Caco-2 (cell line): ENCODE measurements at regions not wholly inside any gene's neighbourhood (a gene's known extent, or its start where the extent isn't known, plus 50 kb on each side); places are given as distances from the start of the nearest gene placed in this dataset.

ENCODE experiments used
- BruUV-seq: library from RNA; stranded (reverse); fragments of 400-500 nt; replicated peaks from 2 replicates; lab custom pipeline; 2021; lab: Mats Ljungman, UMichigan
- CTCF ChIA-PET: fragments of 300-600 bp; sonication (Branson Sonifier 250); formaldehyde crosslinking; loops from one replicate; lab custom pipeline; 2022; ENCODE audit warnings: antibody characterized with exemption; lab: Charles Lee
- POLR2A ChIA-PET: fragments of 300-600 bp; sonication (Branson Sonifier 250); formaldehyde crosslinking; loops from one replicate; lab custom pipeline; 2022; ENCODE audit warnings: antibody characterized with exemption; lab: Charles Lee
- DNase-seq, 2 experiments: peaks; one replicate each; pipeline versions ENCODE4 v3.0.0 to v3.0.0-alpha.2; 2020 to 2022
- H3K27me3 ChIP-seq: replicated peaks from 2 replicates; pipeline ENCODE4 v1.6.0; 2011; ENCODE audit warnings: low read length; ENCODE audit not compliant: control insufficient read depth, insufficient read depth
- H3K36me3 ChIP-seq: 2 replicates; pipeline ENCODE4 v1.5.1; 2011; ENCODE audit warnings: low read length; ENCODE audit not compliant: control insufficient read depth, insufficient read depth
- H3K4me1 ChIP-seq: fragments of 250-450 bp; sonication (Bioruptor Pico); 2 replicates; pipeline ENCODE4 v1.5.1; 2020; ENCODE audit warnings: mild to moderate bottlenecking
- H3K4me3 ChIP-seq: 2 replicates; pipeline ENCODE4 v1.5.1; 2011; ENCODE audit warnings: low read depth, mild to moderate bottlenecking, control low read depth, low read length
- H3K9me3 ChIP-seq: fragments of 250-450 bp; sonication (Bioruptor Pico); 2 replicates; pipeline ENCODE4 v1.5.1; 2020; ENCODE audit warnings: mild to moderate bottlenecking, moderate library complexity
- H3K27ac Mint-ChIP-seq: one replicate; pipeline ENCODE4 v1.8.0; 2022; ENCODE audit warnings: mixed read lengths; ENCODE audit not compliant: unreplicated experiment
- H3K27me3 Mint-ChIP-seq: one replicate; pipeline ENCODE4 v1.8.0; 2022; ENCODE audit warnings: mixed read lengths; ENCODE audit not compliant: insufficient read depth, unreplicated experiment
- H3K36me3 Mint-ChIP-seq: one replicate; pipeline ENCODE4 v1.8.0; 2022; ENCODE audit warnings: mild to moderate bottlenecking, mixed read lengths; ENCODE audit not compliant: insufficient read depth, unreplicated experiment
- H3K4me1 Mint-ChIP-seq: one replicate; pipeline ENCODE4 v1.8.0; 2022; ENCODE audit warnings: low read depth, mixed read lengths; ENCODE audit not compliant: unreplicated experiment
- H3K4me3 Mint-ChIP-seq: one replicate; pipeline ENCODE4 v1.8.0; 2022; ENCODE audit warnings: mild to moderate bottlenecking, moderate library complexity, mixed read lengths; ENCODE audit not compliant: unreplicated experiment
- H3K9me3 Mint-ChIP-seq: one replicate; pipeline ENCODE4 v1.8.0; 2022; ENCODE audit warnings: mixed read lengths; ENCODE audit not compliant: unreplicated experiment
- CTCF ChIP-seq, 2 experiments: fragments of 200-600 bp in 1 of 2; IDR thresholded peaks; 1 replicate in 1 of 2; 2 replicates in 1 of 2; pipeline versions ENCODE4 v1.5.1 to v1.8.0; 2011 to 2022; ENCODE audit warnings: antibody characterized with exemption in 1 of 2, control low read depth in 1 of 2, inconsistent platforms in 1 of 2, low read depth in 1 of 2, low read length in 1 of 2, mild to moderate bottlenecking in 1 of 2, moderate library complexity in 1 of 2; ENCODE audit not compliant: insufficient read depth in 1 of 2, severe bottlenecking in 1 of 2, unreplicated experiment in 1 of 2
- intact Hi-C: fragments of 100-400 bp; cut with micrococcal nuclease; formaldehyde crosslinking; loops from one replicate; pipeline ENCODE4 v1.10.0; 2022; ENCODE audit not compliant: unreplicated experiment

GRCh38 chr16:73610160-73610559, 562.2 kb upstream of the ZFHX3 start:
- Histone ChIP-seq H3K4me1 (peaks cover 4% of the 10 kb centered on the region; the same call in 1 of the 2 replicates), H3K27me3 (peaks cover 2% of the 10 kb centered on the region), H3K9me3 (0 out of 2 replicates have a peak, but pooled peaks cover 4% of the 10 kb centered on the region), H3K4me3 (no peak overlapping the region), H3K36me3 (no peaks in the 10 kb centered on the region)
- TF ChIP-seq CTCF (IDR thresholded peaks at IDR 0.05; ENCODE audit: insufficient read depth in 1 of 2, low read depth in 1 of 2, low read length in 1 of 2, severe bottlenecking in 1 of 2, unreplicated experiment in 1 of 2): no peak
- Mint-ChIP-seq H3K27ac (no peak overlapping the region), H3K36me3 (no peaks in the 10 kb centered on the region), H3K9me3 (no peaks in the 10 kb centered on the region), H3K4me3 (no peak overlapping the region), H3K27me3 (peaks cover 22% of the 10 kb centered on the region), H3K4me1 (peaks cover 6% of the 10 kb centered on the region)
- intact Hi-C loops: no loop called here
- CTCF ChIA-PET: no interaction called here
- POLR2A ChIA-PET: no interaction called here
- no TSS peak for BruUV-seq
- no peak for DNase-seq

DNA sequence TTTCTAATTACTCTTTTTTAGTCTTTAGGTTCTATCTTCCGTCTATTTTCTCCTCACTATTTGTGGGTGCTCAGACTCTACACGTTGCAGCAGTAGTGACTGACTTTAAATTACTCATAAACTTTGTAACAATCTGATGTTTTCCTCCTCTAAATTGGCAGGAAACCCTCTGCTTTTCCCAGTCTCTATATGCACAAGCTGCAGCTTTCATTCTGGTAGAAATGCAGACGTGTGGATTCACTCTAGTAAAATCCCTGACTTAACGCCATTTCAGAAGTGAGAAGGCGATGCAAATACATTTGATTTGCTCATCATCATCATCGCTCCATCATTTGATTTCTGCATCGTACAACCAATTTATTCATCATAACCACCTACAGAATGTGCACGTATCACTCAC, 561.0 kb upstream of the ZFHX3 start:
- H3K9me3 Mint-ChIP-seq: no peaks in the 10 kb centered on the region
- Histone ChIP-seq H3K4me1 (peaks cover 8% of the 10 kb centered on the region; the same call in 1 of the 2 replicates), H3K9me3 (0 out of 2 replicates have a peak, but pooled peaks cover 4% of the 10 kb centered on the region), H3K4me3 (no peak overlapping the region), H3K27me3 (peaks cover 2% of the 10 kb centered on the region), H3K36me3 (no peaks in the 10 kb centered on the region)
- BruUV-seq: no TSS peak
- ChIA-PET POLR2A (no interaction called here), CTCF (no interaction called here)
- no peak for TF ChIP-seq CTCF (IDR thresholded peaks at IDR 0.05; ENCODE audit: insufficient read depth in 1 of 2, low read depth in 1 of 2, low read length in 1 of 2, severe bottlenecking in 1 of 2, unreplicated experiment in 1 of 2)
- H3K27ac Mint-ChIP-seq: no peak overlapping the region
- H3K4me3 Mint-ChIP-seq: no peak overlapping the region
- peaks cover 8% of the 10 kb centered on the region for H3K4me1 Mint-ChIP-seq
- DNase-seq: no peak
- intact Hi-C loops: no loop called here
- peaks cover 20% of the 10 kb centered on the region for H3K27me3 Mint-ChIP-seq
- no peaks in the 10 kb centered on the region for H3K36me3 Mint-ChIP-seq

- intact Hi-C loops: no loop called here
- H3K36me3 Mint-ChIP-seq: no peaks in the 10 kb centered on the region
- no peak overlapping the region for H3K4me3 ChIP-seq
- H3K27me3 ChIP-seq: no peaks in the 10 kb centered on the region; the same call in 1 of the 2 replicates
- no TSS peak for BruUV-seq
- peak overlapping the region; percentile 7 for H3K27ac Mint-ChIP-seq
- no peaks in the 10 kb centered on the region for H3K36me3 ChIP-seq
- TF ChIP-seq CTCF (IDR thresholded peaks at IDR 0.05; ENCODE audit: insufficient read depth in 1 of 2, low read depth in 1 of 2, low read length in 1 of 2, severe bottlenecking in 1 of 2, unreplicated experiment in 1 of 2): no peak
- no peaks in the 10 kb centered on the region for H3K9me3 Mint-ChIP-seq
- ChIA-PET CTCF (no interaction called here), POLR2A (no interaction called here)
- no peak overlapping the region for H3K4me3 Mint-ChIP-seq
- H3K27me3 Mint-ChIP-seq: peaks cover 7% of the 10 kb centered on the region
- H3K4me1 ChIP-seq: peaks cover 8% of the 10 kb centered on the region; the same call in 1 of the 2 replicates
- peak in 1 of 2 experiments; percentile 9 for DNase-seq
- H3K4me1 Mint-ChIP-seq: peaks cover 8% of the 10 kb centered on the region
- H3K9me3 ChIP-seq: peaks cover 6% of the 10 kb centered on the region; the same call in 1 of the 2 replicates
These were observed 557.4 kb upstream of the ZFHX3 start for GRCh38 chr16:73605309-73605708.
